GM18520 (cell line): ENCODE measurements at regions not wholly inside any gene's neighbourhood (a gene's known extent, or its start where the extent isn't known, plus 50 kb on each side); places are given as distances from the start of the nearest gene placed in this dataset.

Experiments used
- ATAC-seq: cut with Tn5 transposase; IDR thresholded peaks from one replicate; pipeline ENCODE4 v1.9.1; 2021; ENCODE audit not compliant: unreplicated experiment

- ATAC-seq: no peak
These were observed 56.3 kb upstream of the DCTD start for GRCh38 chr4:182973511-182973911.

- ATAC-seq: no peak
These were observed 54.5 kb upstream of the DCTD start for GRCh38 chr4:182971702-182972101.

GRCh38 chr4:182969651-182970279 is 52.6 kb upstream of the DCTD start:
- no peak for ATAC-seq

GRCh38 chr4:182968917-182969650 is 51.9 kb upstream of the DCTD start:
- ATAC-seq: no peak

- ATAC-seq: no peak
These were observed 50.2 kb upstream of the DCTD start for GRCh38 chr4:182967403-182967802.
